WTC11 (cell line): ENCODE measurements at regions not wholly inside any gene's neighbourhood (a gene's known extent, or its start where the extent isn't known, plus 50 kb on each side); places are given as distances from the start of the nearest gene placed in this dataset.

ENCODE experiments used
- ATAC-seq: fragments of 200-7000 bp; cut with Tn5 transposase; 2 replicates; pipeline ENCODE4 v1.10.0; 2021; ENCODE audit warnings: mild to moderate bottlenecking, moderate library complexity
- CTCF ChIA-PET: fragments of 300-600 bp; sonication (Branson Sonifier 250); formaldehyde crosslinking; loops from one replicate; lab custom pipeline; 2021; ENCODE audit warnings: antibody characterized with exemption; lab: Charles Lee
- POLR2A ChIA-PET: fragments of 350-600 bp; sonication (Branson Sonifier 250); formaldehyde crosslinking; loops from one replicate; lab custom pipeline; 2021; ENCODE audit warnings: antibody characterized with exemption; lab: Charles Lee
- DNase-seq: peaks from one replicate; pipeline ENCODE4 v3.0.0; 2021; ENCODE audit warnings: low spot score
- H3K27ac Mint-ChIP-seq: 2 replicates; pipeline ENCODE4 v1.8.0; 2021; ENCODE audit warnings: mixed read lengths
- H3K27me3 Mint-ChIP-seq: 2 replicates; pipeline ENCODE4 v1.8.0; 2021; ENCODE audit warnings: low read depth, mild to moderate bottlenecking, moderate library complexity, mixed read lengths
- H3K36me3 Mint-ChIP-seq: 2 replicates; pipeline ENCODE4 v1.8.0; 2021; ENCODE audit warnings: mixed read lengths
- H3K4me1 Mint-ChIP-seq: 2 replicates; pipeline ENCODE4 v1.8.0; 2022; ENCODE audit warnings: mixed read lengths
- H3K4me3 Mint-ChIP-seq: 2 replicates; pipeline ENCODE4 v1.8.0; 2021; ENCODE audit warnings: mild to moderate bottlenecking, moderate library complexity, mixed read lengths
- H3K9me3 Mint-ChIP-seq: 2 replicates; pipeline ENCODE4 v1.8.0; 2021; ENCODE audit warnings: mixed read lengths
- ATF2 ChIP-seq: sonication (generic); formaldehyde crosslinking; IDR thresholded peaks from 2 replicates; pipeline ENCODE4 v1.8.1; 2022; ENCODE audit warnings: low read depth, missing genetic modification reagents, borderline replicate concordance
- ATF6 ChIP-seq: sonication (generic); formaldehyde crosslinking; IDR thresholded peaks from 2 replicates; pipeline ENCODE4 v1.8.1; 2023; ENCODE audit warnings: mild to moderate bottlenecking, missing genetic modification reagents
- CREM ChIP-seq: sonication (generic); formaldehyde crosslinking; IDR thresholded peaks from 2 replicates; pipeline ENCODE4 v1.8.1; 2022; ENCODE audit warnings: mild to moderate bottlenecking, missing genetic modification reagents, moderate library complexity
- FOXJ3 ChIP-seq: sonication (generic); formaldehyde crosslinking; IDR thresholded peaks from 2 replicates; pipeline ENCODE4 v1.9.0; 2021; ENCODE audit warnings: missing genetic modification reagents, mild to moderate bottlenecking, borderline replicate concordance
- GRHL2 ChIP-seq: fragments of 250-450 bp; sonication (Bioruptor Pico); IDR thresholded peaks from 2 replicates; pipeline ENCODE4 v1.8.0; 2022; ENCODE audit warnings: mild to moderate bottlenecking, moderate library complexity; ENCODE audit not compliant: insufficient replicate concordance, severe bottlenecking
- JUN ChIP-seq: sonication (generic); formaldehyde crosslinking; IDR thresholded peaks from 2 replicates; pipeline ENCODE4 v1.8.0; 2023; ENCODE audit warnings: mild to moderate bottlenecking, missing genetic modification reagents
- KAT7 ChIP-seq: sonication (generic); formaldehyde crosslinking; IDR thresholded peaks from 2 replicates; pipeline ENCODE4 v1.8.1; 2023; ENCODE audit warnings: missing genetic modification reagents, mild to moderate bottlenecking, borderline replicate concordance
- MLX ChIP-seq: sonication (generic); formaldehyde crosslinking; IDR thresholded peaks from 2 replicates; pipeline ENCODE4 v1.8.1; 2023; ENCODE audit warnings: mild to moderate bottlenecking, missing genetic modification reagents, moderate library complexity
- NFATC4 ChIP-seq: fragments of 250-450 bp; sonication (Bioruptor Pico); IDR thresholded peaks from 2 replicates; pipeline ENCODE4 v1.9.0; 2021; ENCODE audit warnings: mild to moderate bottlenecking
- NR1H2 ChIP-seq: sonication (generic); formaldehyde crosslinking; IDR thresholded peaks from 2 replicates; pipeline ENCODE4 v1.9.0; 2021; ENCODE audit warnings: mild to moderate bottlenecking, moderate library complexity, missing genetic modification reagents
- PRDM15 ChIP-seq: sonication (generic); formaldehyde crosslinking; IDR thresholded peaks from 2 replicates; pipeline ENCODE4 v1.8.0; 2022; ENCODE audit warnings: missing genetic modification reagents
- PREB ChIP-seq: sonication (generic); formaldehyde crosslinking; IDR thresholded peaks from 2 replicates; pipeline ENCODE4 v1.8.1; 2022; ENCODE audit warnings: mild to moderate bottlenecking, missing genetic modification reagents, moderate library complexity, borderline replicate concordance
- RELA ChIP-seq: sonication (generic); formaldehyde crosslinking; IDR thresholded peaks from 2 replicates; pipeline ENCODE4 v1.8.1; 2022; ENCODE audit warnings: missing genetic modification reagents, mild to moderate bottlenecking, borderline replicate concordance
- RORB ChIP-seq: fragments of 250-450 bp; sonication (Bioruptor Pico); IDR thresholded peaks from 2 replicates; pipeline ENCODE4 v1.9.0; 2021; ENCODE audit warnings: mild to moderate bottlenecking
- SP1 ChIP-seq: sonication (generic); formaldehyde crosslinking; conservative IDR thresholded peaks from 2 replicates; pipeline ENCODE4 v1.8.1; 2022; ENCODE audit warnings: missing genetic modification reagents
- USF1 ChIP-seq: sonication (generic); formaldehyde crosslinking; IDR thresholded peaks from 2 replicates; pipeline ENCODE4 v1.8.0; 2022; ENCODE audit warnings: mild to moderate bottlenecking, missing genetic modification reagents
- ZNF121 ChIP-seq: sonication (generic); formaldehyde crosslinking; IDR thresholded peaks from 2 replicates; pipeline ENCODE4 v1.8.0; 2023; ENCODE audit warnings: missing genetic modification reagents
- ZNF281 ChIP-seq: sonication (generic); formaldehyde crosslinking; IDR thresholded peaks from 2 replicates; pipeline ENCODE4 v1.8.0; 2023; ENCODE audit warnings: mild to moderate bottlenecking, missing genetic modification reagents
- ZNF425 ChIP-seq: fragments of 250-450 bp; sonication (Bioruptor Pico); conservative IDR thresholded peaks from 2 replicates; pipeline ENCODE4 v1.9.0; 2021; ENCODE audit warnings: mild to moderate bottlenecking

GRCh38 chr4:151968643-151969042, 207.8 kb upstream of the GATB start:
- Mint-ChIP-seq H3K36me3 (no peaks in the 10 kb centered on the region), H3K27me3 (no peaks in the 10 kb centered on the region), H3K4me1 (peaks cover 16% of the 10 kb centered on the region), H3K9me3 (peaks cover 14% of the 10 kb centered on the region), H3K4me3 (no peak overlapping the region), H3K27ac (no peak overlapping the region)
- no peak for TF ChIP-seq RELA (CRISPR knock-in tag)
- TF ChIP-seq ZNF281 (CRISPR knock-in tag) = no peak
- no peak for TF ChIP-seq RORB (CRISPR knock-in tag)
- no peak for TF ChIP-seq USF1 (CRISPR knock-in tag)
- no peak for TF ChIP-seq JUN
- TF ChIP-seq KAT7 (CRISPR knock-in tag) = no peak
- no peak for TF ChIP-seq SP1 (CRISPR knock-in tag)
- no peak for TF ChIP-seq ATF6
- no peak for TF ChIP-seq ZNF121
- no peak for TF ChIP-seq PRDM15 (CRISPR knock-in tag)
- no peak for TF ChIP-seq NR1H2
- TF ChIP-seq MLX (CRISPR knock-in tag) = no peak
- no peak for TF ChIP-seq ZNF425 (CRISPR knock-in tag)
- no peak for TF ChIP-seq GRHL2
- no peak for TF ChIP-seq FOXJ3 (CRISPR knock-in tag)
- TF ChIP-seq CREM = no peak
- TF ChIP-seq PREB = no peak
- no peak for TF ChIP-seq NFATC4 (CRISPR knock-in tag)
- TF ChIP-seq ATF2 (CRISPR knock-in tag) = no peak
- DNase-seq (no peak), ATAC-seq (no peak)
- ChIA-PET POLR2A (interaction anchor here (0.7 kb wide), 1 partner anchor 99 kb away, joined by 3 read pairs; no protein-coding TSS in a partner anchor), CTCF (no interaction called here)
